A673 (cell line): ENCODE measurements at regions not wholly inside any gene's neighbourhood (a gene's known extent, or its start where the extent isn't known, plus 50 kb on each side); places are given as distances from the start of the nearest gene placed in this dataset.

ENCODE experiments used
- BruUV-seq: library from RNA; stranded (reverse); fragments of 400-500 nt; replicated peaks from 2 replicates; lab custom pipeline; 2021; lab: Mats Ljungman, UMichigan
- CTCF ChIA-PET: fragments of 300-600 bp; sonication (Branson Sonifier 250); formaldehyde crosslinking; loops from one replicate; lab custom pipeline; 2022; ENCODE audit warnings: antibody characterized with exemption; lab: Charles Lee
- POLR2A ChIA-PET: fragments of 300-600 bp; sonication (Branson Sonifier 250); formaldehyde crosslinking; loops from one replicate; lab custom pipeline; 2022; ENCODE audit warnings: antibody characterized with exemption; ENCODE audit not compliant: low non-redundant PET; lab: Charles Lee
- DNase-seq: peaks from one replicate; pipeline ENCODE4 v3.0.0-alpha.2; 2015; ENCODE audit warnings: low spot score
- H3K27ac ChIP-seq: fragments of 200-600 bp; sonication (generic); 2 replicates; pipeline ENCODE4 v1.5.1; 2016; ENCODE audit warnings: mixed run types, low read depth, mild to moderate bottlenecking, mixed read lengths, antibody characterized with exemption, low read length; ENCODE audit not compliant: poor library complexity, severe bottlenecking
- H3K27me3 ChIP-seq: fragments of 200-600 bp; sonication (generic); replicated peaks from 2 replicates; pipeline ENCODE4 v1.6.1; 2017; ENCODE audit warnings: mixed run types, low read depth, mild to moderate bottlenecking, mixed read lengths, antibody characterized with exemption, low read length; ENCODE audit not compliant: insufficient read depth, poor library complexity
- H3K36me3 ChIP-seq: fragments of 200-600 bp; sonication (generic); 2 replicates; pipeline ENCODE4 v1.6.1; 2016; ENCODE audit warnings: mixed run types, mild to moderate bottlenecking, mixed read lengths, antibody characterized with exemption, low read length; ENCODE audit not compliant: insufficient read depth, poor library complexity, severe bottlenecking
- H3K4me1 ChIP-seq: fragments of 200-600 bp; sonication (generic); 2 replicates; pipeline ENCODE4 v1.6.1; 2017; ENCODE audit warnings: mixed run types, mild to moderate bottlenecking, mixed read lengths, antibody characterized with exemption, low read length; ENCODE audit not compliant: insufficient read depth, poor library complexity, severe bottlenecking
- H3K4me3 ChIP-seq: fragments of 200-600 bp; sonication (generic); 2 replicates; pipeline ENCODE4 v1.5.1; 2016; ENCODE audit warnings: low read depth, mixed run types, mild to moderate bottlenecking, mixed read lengths, low read length; ENCODE audit not compliant: poor library complexity, severe bottlenecking
- H3K9me3 ChIP-seq: fragments of 200-600 bp; sonication (generic); 2 replicates; pipeline ENCODE4 v1.6.1; 2016; ENCODE audit warnings: mixed run types, low read depth, mild to moderate bottlenecking, mixed read lengths, antibody characterized with exemption, low read length; ENCODE audit not compliant: poor library complexity, severe bottlenecking
- EZH2 ChIP-seq: fragments of 200-600 bp; sonication (generic); IDR thresholded peaks from 2 replicates; pipeline ENCODE4 v1.6.1; 2017; ENCODE audit warnings: borderline replicate concordance, low read depth, mild to moderate bottlenecking, mixed read lengths, antibody characterized with exemption, low read length; ENCODE audit not compliant: poor library complexity, severe bottlenecking
- intact Hi-C: fragments of 100-400 bp; cut with micrococcal nuclease; formaldehyde crosslinking; loops from one replicate; pipeline ENCODE4 v1.10.0; 2022; ENCODE audit not compliant: unreplicated experiment
- TF ChIP-seq, protein P1 (sequence below): fragments of 300-800, 200-600 bp; sonication (generic); conservative IDR thresholded peaks from 2 replicates; pipeline ENCODE4 v1.5.1; 2017; ENCODE audit warnings: low read depth, mild to moderate bottlenecking, antibody characterized with exemption, low read length, moderate library complexity, mixed read lengths

DNA sequence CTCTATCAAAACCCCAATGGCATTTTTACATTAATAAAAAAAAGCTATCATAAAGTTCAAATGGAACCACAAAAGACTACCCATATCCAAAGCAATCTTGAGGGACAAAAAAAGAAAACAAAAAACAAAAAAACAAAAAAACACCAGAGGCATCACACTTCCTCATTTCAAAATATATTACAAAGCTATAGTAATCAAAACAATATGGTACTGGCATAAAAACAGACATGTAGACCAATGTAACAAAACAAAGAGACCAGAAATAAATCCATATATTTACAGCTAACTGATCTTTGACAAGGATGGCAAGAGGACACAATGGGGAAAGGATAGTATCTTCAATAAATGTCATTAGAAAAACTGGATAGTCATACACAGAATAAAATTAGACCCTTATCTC, 245.1 kb upstream of the MSX2 start:
- DNase-seq = no peak
- H3K27ac ChIP-seq = no peak overlapping the region
- TF ChIP-seq EZH2 = no peak
- TF ChIP-seq, protein P1, sequence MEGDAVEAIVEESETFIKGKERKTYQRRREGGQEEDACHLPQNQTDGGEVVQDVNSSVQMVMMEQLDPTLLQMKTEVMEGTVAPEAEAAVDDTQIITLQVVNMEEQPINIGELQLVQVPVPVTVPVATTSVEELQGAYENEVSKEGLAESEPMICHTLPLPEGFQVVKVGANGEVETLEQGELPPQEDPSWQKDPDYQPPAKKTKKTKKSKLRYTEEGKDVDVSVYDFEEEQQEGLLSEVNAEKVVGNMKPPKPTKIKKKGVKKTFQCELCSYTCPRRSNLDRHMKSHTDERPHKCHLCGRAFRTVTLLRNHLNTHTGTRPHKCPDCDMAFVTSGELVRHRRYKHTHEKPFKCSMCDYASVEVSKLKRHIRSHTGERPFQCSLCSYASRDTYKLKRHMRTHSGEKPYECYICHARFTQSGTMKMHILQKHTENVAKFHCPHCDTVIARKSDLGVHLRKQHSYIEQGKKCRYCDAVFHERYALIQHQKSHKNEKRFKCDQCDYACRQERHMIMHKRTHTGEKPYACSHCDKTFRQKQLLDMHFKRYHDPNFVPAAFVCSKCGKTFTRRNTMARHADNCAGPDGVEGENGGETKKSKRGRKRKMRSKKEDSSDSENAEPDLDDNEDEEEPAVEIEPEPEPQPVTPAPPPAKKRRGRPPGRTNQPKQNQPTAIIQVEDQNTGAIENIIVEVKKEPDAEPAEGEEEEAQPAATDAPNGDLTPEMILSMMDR = no peak
- no peak overlapping the region for H3K4me3 ChIP-seq
- intact Hi-C loops = no loop called here
- no peaks in the 10 kb centered on the region for H3K27me3 ChIP-seq
- H3K4me1 ChIP-seq = peaks cover 8% of the 10 kb centered on the region
- H3K36me3 ChIP-seq = no peaks in the 10 kb centered on the region
- no TSS peak for BruUV-seq
- POLR2A ChIA-PET = no interaction called here
- CTCF ChIA-PET = no interaction called here
- peaks cover 10% of the 10 kb centered on the region for H3K9me3 ChIP-seq

DNA sequence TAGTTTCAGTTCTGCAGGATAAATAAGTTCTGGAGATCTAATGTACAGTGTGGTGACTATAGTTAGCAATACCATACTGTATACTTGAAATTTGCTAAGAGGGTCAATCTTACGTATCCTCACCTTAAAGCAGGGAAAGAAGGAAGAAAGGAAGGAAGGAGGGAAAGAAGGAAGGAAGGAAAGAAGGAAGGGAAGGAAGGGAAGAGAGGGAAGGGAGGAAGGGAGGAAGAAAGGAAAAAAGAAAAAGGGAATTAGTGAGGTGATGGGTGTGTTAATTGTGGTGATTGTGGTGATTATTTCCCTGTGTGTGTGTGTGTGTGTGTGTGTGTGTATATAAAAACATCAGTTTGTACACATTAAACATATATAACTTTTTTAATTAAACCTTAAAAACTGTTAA, 242.6 kb upstream of the MSX2 start:
- intact Hi-C loops = no loop called here

DNA sequence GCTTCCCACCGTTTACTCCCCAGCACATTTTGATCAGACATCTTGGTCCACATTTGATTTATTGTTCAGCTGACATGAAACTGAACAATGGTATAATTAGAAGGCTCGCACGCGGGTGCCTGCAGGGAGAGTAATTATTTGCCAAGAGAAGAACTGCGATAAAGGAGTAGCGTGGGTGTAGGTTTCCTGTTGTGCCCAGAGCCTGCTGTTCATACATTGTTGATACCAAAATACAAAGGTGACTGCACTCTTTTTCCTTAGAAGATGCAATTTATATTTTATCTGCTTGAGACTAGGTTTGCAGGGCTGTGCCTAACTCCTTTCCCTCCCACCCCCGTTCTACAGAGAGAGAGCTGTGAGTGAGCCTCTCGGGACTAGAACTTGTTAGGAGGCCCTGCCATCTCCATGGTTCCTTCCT, 241.8 kb upstream of the MSX2 start:
- H3K27ac ChIP-seq = no peak overlapping the region
- H3K4me3 ChIP-seq = no peak overlapping the region
- H3K9me3 ChIP-seq = peaks cover 13% of the 10 kb centered on the region
- CTCF ChIA-PET = no interaction called here
- H3K36me3 ChIP-seq = no peaks in the 10 kb centered on the region
- POLR2A ChIA-PET = no interaction called here
- BruUV-seq = no TSS peak
- H3K4me1 ChIP-seq = peaks cover 8% of the 10 kb centered on the region
- peak; percentile 81 for DNase-seq
- no peaks in the 10 kb centered on the region for H3K27me3 ChIP-seq
- intact Hi-C loops = no loop called here
- TF ChIP-seq, protein P1 = no peak
- TF ChIP-seq EZH2 = no peak

More for the DNA sequence above, 242.6 kb upstream of the MSX2 start:
- Histone ChIP-seq H3K27ac (no peak overlapping the region), H3K9me3 (peaks cover 13% of the 10 kb centered on the region), H3K36me3 (no peaks in the 10 kb centered on the region), H3K27me3 (no peaks in the 10 kb centered on the region), H3K4me1 (peaks cover 8% of the 10 kb centered on the region), H3K4me3 (no peak overlapping the region)
- no TSS peak for BruUV-seq
- no peak for DNase-seq
- TF ChIP-seq, protein P1 = no peak
- TF ChIP-seq EZH2 = no peak
- CTCF ChIA-PET = no interaction called here
- POLR2A ChIA-PET = no interaction called here
